ENCODE measurements at regions not wholly inside any gene's neighbourhood (a gene's known extent, or its start where the extent isn't known, plus 50 kb on each side); places are given as distances from the start of the nearest gene placed in this dataset.

- H3K36me3 ChIP-seq (ENCODE audit: insufficient read depth, low read length): no peaks in the 10 kb centered on the region
- no peaks in the 10 kb centered on the region for H3K4me1 ChIP-seq (ENCODE audit: insufficient read depth, low read length)
Measured at GRCh38 chr3:18295171-18295920, 129.8 kb downstream of the SATB1 start.

GRCh38 chr3:18290157-18290556 is 135.0 kb downstream of the SATB1 start:
- no peak overlapping the region for H2AFZ ChIP-seq (ENCODE audit: low read depth, low read length)
- no peaks in the 10 kb centered on the region for H3K4me1 ChIP-seq (ENCODE audit: insufficient read depth, low read length)
- no peaks in the 10 kb centered on the region for H3K27me3 ChIP-seq (ENCODE audit: insufficient read depth, low read length)
- no peak overlapping the region for H3K4me3 ChIP-seq (ENCODE audit: low read length)
- H3K36me3 ChIP-seq (ENCODE audit: insufficient read depth, low read length): no peaks in the 10 kb centered on the region
- no peaks in the 10 kb centered on the region for H3K9me3 ChIP-seq (ENCODE audit: low read length)

More at GRCh38 chr3:18295171-18295920, 129.8 kb downstream of the SATB1 start:
- no peak overlapping the region for H2AFZ ChIP-seq (ENCODE audit: low read depth, low read length)
- H3K27me3 ChIP-seq (ENCODE audit: insufficient read depth, low read length): no peaks in the 10 kb centered on the region
- no peaks in the 10 kb centered on the region for H3K9me3 ChIP-seq (ENCODE audit: low read length)
- H3K4me3 ChIP-seq (ENCODE audit: low read length): no peak overlapping the region

- Histone ChIP-seq H3K36me3 (ENCODE audit: insufficient read depth, low read length) (no peaks in the 10 kb centered on the region), H3K27me3 (ENCODE audit: insufficient read depth, low read length) (no peaks in the 10 kb centered on the region), H2AFZ (ENCODE audit: low read depth, low read length) (no peak overlapping the region)
Measured at GRCh38 chr3:18288243-18288642, 136.9 kb downstream of the SATB1 start.

GRCh38 chr3:18284716-18285115 is 140.4 kb downstream of the SATB1 start:
- Histone ChIP-seq H3K4me1 (ENCODE audit: insufficient read depth, low read length) (peaks cover 2% of the 10 kb centered on the region), H3K36me3 (ENCODE audit: insufficient read depth, low read length) (no peaks in the 10 kb centered on the region), H3K27me3 (ENCODE audit: insufficient read depth, low read length) (no peaks in the 10 kb centered on the region), H2AFZ (ENCODE audit: low read depth, low read length) (no peak overlapping the region), H3K4me3 (ENCODE audit: low read length) (no peak overlapping the region), H3K9me3 (ENCODE audit: low read length) (no peaks in the 10 kb centered on the region)

More at GRCh38 chr3:18288243-18288642, 136.9 kb downstream of the SATB1 start:
- Histone ChIP-seq H3K4me3 (ENCODE audit: low read length) (no peak overlapping the region), H3K9me3 (ENCODE audit: low read length) (no peaks in the 10 kb centered on the region), H3K4me1 (ENCODE audit: insufficient read depth, low read length) (no peaks in the 10 kb centered on the region)

- no peaks in the 10 kb centered on the region for H3K36me3 ChIP-seq (ENCODE audit: insufficient read depth, low read length)
Measured at GRCh38 chr3:18283680-18284079, 141.5 kb downstream of the SATB1 start.

GRCh38 chr3:18282507-18282906 is 142.6 kb downstream of the SATB1 start:
- Histone ChIP-seq H3K36me3 (ENCODE audit: insufficient read depth, low read length) (no peaks in the 10 kb centered on the region), H3K4me3 (ENCODE audit: low read length) (no peak overlapping the region), H3K27me3 (ENCODE audit: insufficient read depth, low read length) (no peaks in the 10 kb centered on the region), H2AFZ (ENCODE audit: low read depth, low read length) (no peak overlapping the region), H3K4me1 (ENCODE audit: insufficient read depth, low read length) (peaks cover 2% of the 10 kb centered on the region), H3K9me3 (ENCODE audit: low read length) (no peaks in the 10 kb centered on the region)

More at GRCh38 chr3:18283680-18284079, 141.5 kb downstream of the SATB1 start:
- no peak overlapping the region for H3K4me3 ChIP-seq (ENCODE audit: low read length)
- H3K27me3 ChIP-seq (ENCODE audit: insufficient read depth, low read length): no peaks in the 10 kb centered on the region
- no peaks in the 10 kb centered on the region for H3K9me3 ChIP-seq (ENCODE audit: low read length)
- peaks cover 2% of the 10 kb centered on the region for H3K4me1 ChIP-seq (ENCODE audit: insufficient read depth, low read length)
- no peak overlapping the region for H2AFZ ChIP-seq (ENCODE audit: low read depth, low read length)

GRCh38 chr3:18279226-18279737 is 145.9 kb downstream of the SATB1 start:
- Histone ChIP-seq H3K4me3 (ENCODE audit: low read length) (no peak overlapping the region), H3K4me1 (ENCODE audit: insufficient read depth, low read length) (peaks cover 2% of the 10 kb centered on the region), H2AFZ (ENCODE audit: low read depth, low read length) (no peak overlapping the region), H3K27me3 (ENCODE audit: insufficient read depth, low read length) (no peaks in the 10 kb centered on the region), H3K9me3 (ENCODE audit: low read length) (no peaks in the 10 kb centered on the region), H3K36me3 (ENCODE audit: insufficient read depth, low read length) (no peaks in the 10 kb centered on the region)

- Histone ChIP-seq H2AFZ (ENCODE audit: low read depth, low read length) (no peak overlapping the region), H3K9me3 (ENCODE audit: low read length) (no peaks in the 10 kb centered on the region), H3K36me3 (ENCODE audit: insufficient read depth, low read length) (no peaks in the 10 kb centered on the region), H3K4me3 (ENCODE audit: low read length) (no peak overlapping the region), H3K4me1 (ENCODE audit: insufficient read depth, low read length) (no peaks in the 10 kb centered on the region), H3K27me3 (ENCODE audit: insufficient read depth, low read length) (no peaks in the 10 kb centered on the region)
Measured at GRCh38 chr3:18264853-18265252, 160.3 kb downstream of the SATB1 start.

GRCh38 chr3:18264361-18264760 is 160.8 kb downstream of the SATB1 start:
- Histone ChIP-seq H2AFZ (ENCODE audit: low read depth, low read length) (no peak overlapping the region), H3K36me3 (ENCODE audit: insufficient read depth, low read length) (no peaks in the 10 kb centered on the region), H3K27me3 (ENCODE audit: insufficient read depth, low read length) (no peaks in the 10 kb centered on the region), H3K4me3 (ENCODE audit: low read length) (no peak overlapping the region), H3K4me1 (ENCODE audit: insufficient read depth, low read length) (no peaks in the 10 kb centered on the region), H3K9me3 (ENCODE audit: low read length) (no peaks in the 10 kb centered on the region)

GRCh38 chr3:18258492-18258891 is 166.6 kb downstream of the SATB1 start:
- H3K4me1 ChIP-seq (ENCODE audit: insufficient read depth, low read length): no peaks in the 10 kb centered on the region
- H3K27me3 ChIP-seq (ENCODE audit: insufficient read depth, low read length): no peaks in the 10 kb centered on the region
- no peak overlapping the region for H3K4me3 ChIP-seq (ENCODE audit: low read length)

GRCh38 chr3:18252578-18252977 is 172.6 kb downstream of the SATB1 start:
- H3K4me1 ChIP-seq (ENCODE audit: insufficient read depth, low read length): peaks cover 10% of the 10 kb centered on the region
- no peak overlapping the region for H2AFZ ChIP-seq (ENCODE audit: low read depth, low read length)
- no peaks in the 10 kb centered on the region for H3K9me3 ChIP-seq (ENCODE audit: low read length)
- H3K27me3 ChIP-seq (ENCODE audit: insufficient read depth, low read length): no peaks in the 10 kb centered on the region
- H3K36me3 ChIP-seq (ENCODE audit: insufficient read depth, low read length): no peaks in the 10 kb centered on the region
- H3K4me3 ChIP-seq (ENCODE audit: low read length): no peak overlapping the region

More at GRCh38 chr3:18258492-18258891, 166.6 kb downstream of the SATB1 start:
- H3K9me3 ChIP-seq (ENCODE audit: low read length): no peaks in the 10 kb centered on the region
- no peak overlapping the region for H2AFZ ChIP-seq (ENCODE audit: low read depth, low read length)
- H3K36me3 ChIP-seq (ENCODE audit: insufficient read depth, low read length): no peaks in the 10 kb centered on the region

- H3K4me3 ChIP-seq (ENCODE audit: low read length): no peak overlapping the region
- H3K27me3 ChIP-seq (ENCODE audit: insufficient read depth, low read length): no peaks in the 10 kb centered on the region
Measured at GRCh38 chr3:18250991-18251390, 174.1 kb downstream of the SATB1 start.

GRCh38 chr3:18249126-18249525 is 176.0 kb downstream of the SATB1 start:
- no peak overlapping the region for H3K4me3 ChIP-seq (ENCODE audit: low read length)
- H3K4me1 ChIP-seq (ENCODE audit: insufficient read depth, low read length): peaks cover 18% of the 10 kb centered on the region
- H3K36me3 ChIP-seq (ENCODE audit: insufficient read depth, low read length): no peaks in the 10 kb centered on the region
- H2AFZ ChIP-seq (ENCODE audit: low read depth, low read length): no peak overlapping the region
- H3K9me3 ChIP-seq (ENCODE audit: low read length): no peaks in the 10 kb centered on the region
- H3K27me3 ChIP-seq (ENCODE audit: insufficient read depth, low read length): no peaks in the 10 kb centered on the region

More at GRCh38 chr3:18250991-18251390, 174.1 kb downstream of the SATB1 start:
- Histone ChIP-seq H3K36me3 (ENCODE audit: insufficient read depth, low read length) (no peaks in the 10 kb centered on the region), H3K4me1 (ENCODE audit: insufficient read depth, low read length) (peaks cover 18% of the 10 kb centered on the region), H2AFZ (ENCODE audit: low read depth, low read length) (no peak overlapping the region), H3K9me3 (ENCODE audit: low read length) (no peaks in the 10 kb centered on the region)
